T47D (cell line): ENCODE measurements at regions not wholly inside any gene's neighbourhood (a gene's known extent, or its start where the extent isn't known, plus 50 kb on each side); places are given as distances from the start of the nearest gene placed in this dataset.
"Not testable (repeated sequence)": the region's sequence is repeated elsewhere in the genome, so short reads cannot be mapped to it uniquely, and the experiment has no call there.

Experiments used
- DNase-seq, 2 experiments: peaks; one replicate each; pipeline versions ENCODE4 v3.0.0 to v3.0.0-alpha.2; 2011 to 2012; ENCODE audit warnings: low read depth in 1 of 2, low spot score in 1 of 2
- JUND ChIP-seq: IDR thresholded peaks from 2 replicates; pipeline ENCODE4 v1.6.1; 2012; ENCODE audit warnings: low read depth
- in situ Hi-C: cut with HindIII; loops from 2 replicates; pipeline ENCODE4 v1.10.0; 2016; ENCODE audit warnings: low sequenced_read_pairs, low pct_unique_long_range_greater_than_20kb

DNA sequence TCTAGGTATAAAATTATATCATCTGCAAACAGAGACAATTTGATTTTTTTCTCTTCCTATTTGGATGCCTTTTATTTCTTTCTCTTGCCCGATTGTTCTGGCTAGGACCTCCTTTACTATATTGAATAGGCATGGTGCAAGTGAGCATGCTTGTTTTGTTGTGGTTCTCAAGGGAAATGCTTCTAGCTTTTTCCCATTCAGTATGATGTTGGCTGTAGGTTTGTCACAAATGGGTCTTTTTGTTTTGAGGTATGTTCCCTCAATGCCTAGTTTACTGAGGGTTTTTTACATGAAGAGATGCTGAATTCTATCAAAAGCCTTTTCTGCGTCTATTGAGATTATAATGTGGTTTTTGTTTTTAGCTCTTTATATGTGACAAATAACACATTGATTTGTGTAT is 198.2 kb upstream of the GHR start:
- in situ Hi-C loops, result no loop called here
- no peak for DNase-seq
- TF ChIP-seq JUND, result no peak

DNA sequence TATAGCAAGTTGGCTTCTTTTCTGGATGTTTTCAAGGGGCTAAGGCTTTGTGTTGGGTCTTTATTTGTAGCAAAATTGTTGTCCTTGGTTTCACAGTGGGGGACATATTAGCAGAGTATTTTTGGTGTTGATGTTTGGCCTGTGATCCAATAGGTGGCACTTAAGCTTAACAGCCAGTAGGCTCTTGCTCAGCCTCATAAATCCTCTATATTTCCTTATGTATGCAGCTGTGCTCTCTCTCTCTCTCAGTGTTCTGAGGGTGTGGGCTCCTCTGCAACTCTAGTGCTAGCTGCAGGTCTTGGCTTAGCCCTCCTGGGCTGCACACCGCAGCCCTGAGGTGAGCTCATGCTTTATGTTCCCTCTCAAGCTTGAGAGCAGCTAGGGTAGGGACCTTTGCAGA is 195.0 kb upstream of the GHR start:
- in situ Hi-C loops, result no loop called here
- DNase-seq, result peak in 1 of 2 experiments; percentile 76
- no peak for TF ChIP-seq JUND

DNA sequence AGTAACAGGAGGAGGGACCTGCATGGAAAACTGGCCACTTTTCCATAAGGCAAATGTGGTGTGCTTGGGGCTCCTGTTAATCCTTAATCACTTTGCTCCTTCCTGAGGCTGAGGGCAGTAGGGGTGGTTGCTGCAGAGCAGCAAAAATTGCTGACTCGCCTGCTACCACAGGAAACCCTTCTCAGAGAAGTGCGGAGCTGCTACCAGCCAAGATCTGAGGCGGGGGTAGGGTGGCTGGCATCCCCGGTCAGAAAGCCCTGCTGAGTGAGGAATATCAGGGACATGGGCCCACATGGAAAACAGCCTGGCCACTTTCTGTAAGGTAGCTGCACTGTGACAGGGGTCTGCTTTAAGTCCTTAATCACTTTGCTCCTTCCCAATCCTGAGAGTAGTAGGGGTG is 192.4 kb upstream of the GHR start:
- no peak for TF ChIP-seq JUND
- in situ Hi-C loops, result no loop called here
- no peak for DNase-seq

DNA sequence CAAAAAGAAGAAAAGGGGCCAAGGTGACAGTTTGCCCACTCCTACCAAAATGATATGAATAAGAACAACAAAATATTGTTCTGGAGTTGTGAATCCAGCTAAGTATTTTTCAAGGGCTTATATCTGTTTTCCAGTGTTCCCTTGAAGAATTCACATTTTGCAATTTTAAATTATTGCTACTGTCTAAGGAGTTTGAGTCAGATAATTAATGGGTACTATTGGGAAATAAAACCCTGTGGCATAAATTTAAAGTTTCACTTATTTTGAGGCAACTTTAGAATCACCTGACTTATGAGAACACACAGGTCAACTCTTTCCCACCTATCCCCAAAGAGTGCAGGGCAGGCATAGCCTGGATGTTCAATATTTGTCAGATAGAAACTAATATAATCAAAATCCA is 188.0 kb upstream of the GHR start:
- no peak for TF ChIP-seq JUND
- in situ Hi-C loops, result no loop called here
- DNase-seq, result no peak

DNA sequence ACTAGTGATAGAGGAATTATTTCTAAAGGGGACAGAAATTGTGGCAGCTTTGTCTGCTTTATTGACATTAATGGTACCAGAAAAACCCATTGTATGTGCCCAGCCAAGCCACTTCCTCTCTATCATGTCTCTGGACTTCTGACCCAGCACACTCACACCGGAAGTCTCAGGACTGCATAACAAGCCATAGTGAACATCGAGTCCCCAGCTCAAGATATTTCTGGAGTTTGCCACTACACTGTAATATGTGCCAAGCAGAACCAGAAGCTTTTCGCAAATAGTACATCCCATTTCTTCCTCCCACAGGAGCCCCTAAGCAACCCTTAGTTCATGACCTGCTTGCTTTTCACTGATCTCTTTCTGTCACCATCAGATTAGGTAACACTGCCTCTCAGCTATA is 187.4 kb upstream of the GHR start:
- no peak for TF ChIP-seq JUND

DNA sequence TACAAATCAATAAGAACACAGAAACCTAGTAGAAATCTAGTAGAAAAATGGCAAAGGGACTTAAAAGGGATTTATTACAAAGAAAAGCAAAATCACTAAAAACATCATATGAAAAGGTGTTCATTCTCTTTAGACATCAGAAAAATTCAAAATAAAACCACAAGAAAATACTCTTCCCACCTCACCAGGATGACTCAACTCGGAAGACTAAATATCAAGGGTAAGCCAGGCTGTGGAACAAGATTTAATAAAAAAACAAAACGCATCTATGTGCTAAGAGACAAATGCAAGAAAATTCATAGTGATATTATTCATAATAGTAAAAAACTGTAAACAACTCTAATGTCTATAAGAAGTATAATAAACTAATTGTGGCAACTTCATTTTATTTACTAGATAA is 181.6 kb upstream of the GHR start:
- no peak for DNase-seq
- TF ChIP-seq JUND, result no peak
- in situ Hi-C loops, result no loop called here

More for the DNA sequence above, 187.4 kb upstream of the GHR start:
- in situ Hi-C loops, result no loop called here
- DNase-seq, result no peak

DNA sequence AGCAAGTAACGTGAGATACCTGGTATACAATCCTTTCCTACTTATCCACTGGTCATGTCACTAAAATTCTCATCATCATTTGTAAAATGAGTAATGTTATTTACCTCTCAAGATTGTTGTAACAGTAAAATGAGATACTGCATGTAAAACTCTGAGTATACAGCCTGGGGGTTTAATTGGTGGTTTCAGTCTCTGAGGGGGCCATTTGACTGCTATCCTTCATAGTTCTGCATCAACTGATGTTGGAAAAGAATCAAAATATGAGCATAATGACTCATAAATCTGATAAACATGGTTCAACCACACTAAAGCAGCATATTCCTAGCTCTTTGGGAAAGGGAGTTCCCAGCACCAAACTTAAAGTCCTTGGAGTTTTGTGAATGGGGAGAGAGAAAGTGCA is 181.0 kb upstream of the GHR start:
- in situ Hi-C loops, result no loop called here
- TF ChIP-seq JUND, result no peak
- DNase-seq, result no peak

DNA sequence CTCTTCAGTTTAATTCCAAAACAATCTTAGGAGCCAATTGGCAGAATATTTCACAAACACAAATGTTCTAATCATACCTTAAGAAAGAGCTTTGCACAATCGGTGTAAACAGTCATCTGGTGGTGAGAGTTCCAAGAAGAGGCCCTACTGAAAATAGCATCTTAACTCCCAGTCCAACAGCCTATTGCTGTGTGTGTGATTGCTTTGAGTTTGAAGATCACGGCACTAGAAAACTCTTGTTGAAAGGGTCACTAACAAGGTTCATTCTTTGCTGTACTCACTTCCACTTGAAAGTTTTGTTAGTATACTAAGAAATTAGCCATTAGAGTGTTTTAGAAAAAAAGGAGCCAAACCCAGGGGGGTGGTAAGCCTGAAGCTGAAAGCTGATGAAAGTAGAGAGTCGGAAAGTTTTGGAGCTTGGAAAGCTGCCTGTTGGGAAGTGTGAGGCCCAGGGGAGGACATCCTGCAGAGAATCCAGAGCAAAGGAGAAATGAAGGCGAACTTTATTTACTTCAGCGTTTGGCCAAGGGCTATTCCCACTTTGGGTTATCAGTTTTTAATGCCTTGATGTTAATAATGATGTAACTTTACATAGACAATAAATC is 180.3 kb upstream of the GHR start:
- no peak for DNase-seq
- TF ChIP-seq JUND, result no peak
- in situ Hi-C loops, result no loop called here

DNA sequence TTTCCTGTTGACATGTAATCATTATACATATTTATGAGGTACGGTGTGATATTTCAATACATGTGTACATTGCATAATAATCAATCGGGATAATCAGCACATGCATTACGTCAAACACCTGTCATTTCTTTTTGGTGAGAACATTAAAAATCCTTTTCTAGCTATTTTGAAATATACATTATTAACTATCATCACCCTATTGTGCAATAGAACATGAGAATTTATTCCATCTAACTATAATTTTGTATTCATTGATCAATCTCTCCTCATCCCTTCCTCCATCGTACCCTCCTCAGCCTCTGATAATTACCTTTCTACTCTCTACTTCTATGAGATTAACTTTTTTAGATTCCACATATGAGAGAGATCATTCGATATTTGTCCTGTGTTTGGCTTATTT is 170.9 kb upstream of the GHR start:
- no peak for TF ChIP-seq JUND
- in situ Hi-C loops, result no loop called here
- no peak for DNase-seq

DNA sequence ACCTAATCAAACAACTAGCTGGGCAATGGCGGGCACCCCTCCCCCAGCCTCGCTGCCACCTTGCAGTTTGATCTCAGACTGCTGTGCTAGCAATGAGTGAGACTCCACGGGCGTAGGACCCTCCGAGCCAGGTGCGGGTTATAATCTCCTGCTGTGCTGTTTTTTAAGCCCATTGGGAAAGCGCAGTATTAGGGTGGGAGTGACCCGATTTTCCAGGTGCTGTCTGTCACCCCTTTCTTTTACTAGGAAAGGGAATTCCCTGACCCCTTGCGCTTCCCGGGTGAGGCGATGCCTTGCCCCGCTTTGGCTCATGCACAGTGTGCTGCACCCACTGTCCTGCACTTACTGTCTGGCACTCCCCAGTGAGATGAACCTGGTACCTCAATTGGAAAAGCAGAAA is 163.3 kb upstream of the GHR start:
- in situ Hi-C loops, DNase-seq: not testable (repeated sequence)

DNA sequence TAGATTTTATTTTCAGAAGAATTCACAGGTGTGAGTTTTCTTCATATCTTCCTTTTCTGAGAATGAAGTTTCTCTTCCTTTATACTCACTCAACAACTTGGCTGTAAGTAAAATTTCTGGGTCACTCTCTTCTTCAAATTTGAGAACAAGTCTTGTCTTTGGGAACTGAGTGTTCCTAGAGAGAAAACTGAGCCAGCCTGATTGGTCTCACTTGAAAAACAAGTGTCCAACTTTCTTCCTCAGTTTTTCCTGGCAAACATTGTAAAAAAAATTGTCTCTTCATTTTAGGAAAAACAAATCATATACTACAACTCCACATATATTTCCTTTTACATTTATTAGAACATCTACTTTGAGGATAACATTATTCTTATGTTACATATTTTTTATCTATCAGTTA is 156.1 kb upstream of the GHR start:
- in situ Hi-C loops, result no loop called here
- no peak for DNase-seq
- TF ChIP-seq JUND, result no peak

DNA sequence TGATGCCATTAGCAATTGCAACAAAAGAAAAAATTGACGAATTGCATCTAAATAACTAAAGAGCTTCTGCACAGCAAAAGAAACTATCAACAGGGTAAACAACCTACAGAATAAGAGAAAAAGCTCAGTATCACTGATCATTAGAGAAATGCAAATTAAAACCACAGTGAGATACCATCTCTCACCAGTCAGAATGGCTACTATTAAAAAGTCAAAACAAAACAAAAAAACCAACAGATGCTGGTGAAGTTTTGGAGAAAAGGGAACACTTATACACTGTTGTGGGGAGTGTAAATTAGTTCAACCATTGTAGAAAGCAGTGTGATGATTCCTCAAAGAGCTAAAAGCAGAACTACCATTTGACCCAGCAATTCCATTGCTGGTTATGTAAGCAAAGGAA is 155.1 kb upstream of the GHR start:
- DNase-seq, in situ Hi-C loops: not testable (repeated sequence)

DNA sequence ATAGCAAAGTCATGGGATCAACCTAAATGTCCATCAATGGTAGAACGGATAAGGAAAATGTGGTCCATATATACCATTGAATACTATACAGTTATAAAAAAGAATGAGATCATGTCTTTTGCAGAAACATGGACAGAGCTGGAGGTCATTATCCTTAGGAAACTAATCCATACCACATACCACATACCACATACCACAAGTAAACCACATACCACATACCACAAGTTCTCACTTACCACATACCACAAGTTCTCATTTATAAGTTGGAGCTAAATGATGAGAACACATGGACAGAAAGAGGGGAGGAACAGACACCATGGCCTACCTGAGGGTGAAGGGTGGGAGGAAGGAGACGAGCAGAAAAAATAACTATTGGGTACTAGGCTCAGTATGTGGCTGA is 154.6 kb upstream of the GHR start:
- DNase-seq, result peak in 1 of 2 experiments; percentile 81
- in situ Hi-C loops, result no loop called here
- no peak for TF ChIP-seq JUND

DNA sequence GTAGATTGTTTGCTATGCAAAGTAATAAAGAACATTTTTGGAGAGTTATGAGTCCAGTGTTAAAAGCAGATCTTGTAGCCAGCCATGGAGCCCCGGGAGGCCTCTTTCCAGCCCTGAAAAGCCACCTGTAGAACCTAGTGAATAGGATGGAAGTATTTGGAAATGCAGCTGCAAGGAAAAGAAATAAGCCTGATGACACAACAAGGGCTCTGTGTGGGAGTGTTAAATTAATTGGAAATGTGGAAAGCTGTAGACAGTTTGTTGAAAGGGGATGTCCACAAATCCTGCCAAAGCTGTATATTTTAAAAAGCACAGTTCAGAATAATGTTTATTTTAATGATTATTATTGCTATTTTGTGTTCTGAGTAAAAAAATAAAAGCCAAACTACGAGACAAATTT is 152.5 kb upstream of the GHR start:
- DNase-seq, result no peak
- in situ Hi-C loops, result no loop called here
- no peak for TF ChIP-seq JUND
